Mucosa of gallbladder (tissue), 1 donor: ENCODE measurements at regions not wholly inside any gene's neighbourhood (a gene's known extent, or its start where the extent isn't known, plus 50 kb on each side); places are given as distances from the start of the nearest gene placed in this dataset.
"Not testable (repeated sequence)": the region's sequence is repeated elsewhere in the genome, so short reads cannot be mapped to it uniquely, and the experiment has no call there.

Experiments
- DNase-seq: peaks from one replicate; pipeline ENCODE4 v3.0.0-alpha.2; 2020; ENCODE audit warnings: low spot score
- donor health status: DM: no; HTN: no; CAD: no.

DNA sequence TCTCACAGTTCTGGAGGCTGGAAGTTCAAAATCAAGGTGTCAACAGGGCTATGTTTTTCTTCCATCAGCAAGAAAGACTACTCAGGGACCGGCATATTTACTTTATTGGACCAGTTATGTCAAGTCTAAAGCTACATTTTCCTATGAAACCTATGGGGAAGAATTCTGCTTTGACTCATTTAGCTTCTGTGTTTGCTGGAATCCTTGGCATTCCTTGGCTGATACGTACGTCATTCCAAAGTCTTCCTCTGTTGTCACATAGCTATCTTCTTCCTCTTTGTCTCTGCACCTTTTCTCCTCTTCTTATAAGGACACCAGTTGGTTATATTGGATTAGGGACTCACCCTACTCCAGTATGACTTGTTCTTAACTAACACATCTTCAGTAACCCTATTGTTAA, 137.4 kb upstream of the FBXO11 start:
- no peak for DNase-seq

DNA sequence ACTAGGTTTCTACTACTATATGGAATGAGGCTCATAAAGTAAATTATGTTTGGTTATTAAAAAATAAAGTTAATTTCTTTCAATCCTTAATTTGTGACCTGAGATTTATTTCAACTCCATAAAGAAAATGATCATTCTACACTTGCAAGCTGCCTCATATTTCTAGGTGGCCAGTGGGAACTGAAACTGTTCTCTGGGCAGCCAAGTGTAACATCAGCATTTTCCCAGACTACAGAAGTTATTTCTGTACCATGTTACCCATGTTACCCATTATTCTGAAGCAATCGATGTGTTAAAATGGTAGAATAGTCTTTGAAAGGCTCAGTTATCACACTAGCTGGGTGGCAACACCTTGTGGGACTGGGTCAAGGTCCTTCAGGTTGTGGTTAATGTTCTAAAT, 139.3 kb upstream of the FBXO11 start:
- DNase-seq: no peak

DNA sequence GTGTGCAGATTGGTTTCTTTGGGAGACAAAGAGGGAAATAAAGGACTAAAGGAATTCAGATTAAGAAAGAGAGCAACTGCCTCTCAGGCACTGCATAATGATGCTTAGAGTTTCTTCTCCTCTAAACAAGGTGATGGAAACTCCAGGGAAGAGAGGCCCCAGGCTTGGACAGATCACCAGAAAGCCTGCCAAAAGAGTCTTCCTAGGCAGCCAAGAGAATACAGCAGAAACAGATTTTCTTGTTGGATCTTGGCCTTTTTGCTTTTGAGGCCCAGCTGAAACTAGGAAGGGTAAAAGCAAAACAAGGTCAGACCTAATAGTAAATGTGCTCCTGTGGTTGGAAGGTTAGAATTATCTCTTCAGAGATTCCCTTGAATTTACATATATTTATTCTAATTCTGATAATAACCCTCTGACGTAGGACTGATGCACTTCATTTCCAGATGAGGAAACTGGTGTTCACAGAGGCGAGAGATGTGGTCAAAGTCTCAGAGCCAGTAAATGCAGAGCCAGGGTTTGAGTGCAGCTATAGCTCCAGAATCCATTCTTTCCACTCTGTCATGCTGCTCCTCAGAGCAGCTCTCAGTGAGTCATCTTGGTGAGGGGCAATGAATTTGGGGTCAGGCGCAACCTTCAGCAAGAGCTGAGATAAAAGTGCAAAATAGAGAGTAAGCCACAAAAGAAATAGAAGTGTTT, 142.3 kb upstream of the FBXO11 start:
- DNase-seq: no peak

DNA sequence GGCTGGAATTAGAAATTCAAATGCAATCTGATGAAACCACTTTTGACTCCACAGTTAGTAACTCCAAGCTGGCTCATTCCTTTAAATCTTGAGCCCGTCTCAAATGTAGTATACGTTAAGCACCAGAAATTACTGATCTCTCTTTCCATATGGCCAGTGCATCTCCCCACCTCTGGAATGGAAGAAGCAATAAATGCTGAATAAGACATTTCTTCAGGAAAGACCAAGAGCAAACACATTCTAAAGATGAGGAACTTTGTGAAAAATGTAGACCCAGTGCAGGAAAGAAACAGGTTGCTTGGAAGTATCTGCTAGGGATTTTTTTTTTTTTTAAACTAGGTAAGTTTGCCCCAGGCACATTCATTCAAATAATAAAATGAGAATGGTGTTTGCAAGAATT, 143.1 kb upstream of the FBXO11 start:
- DNase-seq: no peak

DNA sequence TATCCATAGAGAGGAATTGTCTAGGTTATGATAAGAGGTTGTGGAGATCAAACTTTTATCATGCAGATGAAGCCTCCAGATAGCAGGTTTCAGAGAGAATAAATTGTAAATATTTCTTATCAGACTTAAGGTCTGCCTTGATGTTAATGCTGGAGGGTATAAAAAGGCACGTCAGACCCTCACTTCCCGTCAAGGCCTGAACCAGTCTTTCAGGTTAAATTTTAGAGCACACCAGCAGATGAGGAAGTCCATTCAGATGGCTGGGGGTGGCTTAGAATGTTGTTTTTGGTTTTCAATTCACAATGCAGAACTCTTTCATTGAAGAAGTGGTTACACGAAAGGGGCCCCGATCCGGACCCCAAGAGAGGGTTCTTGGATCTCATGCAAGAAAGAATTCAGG, 144.4 kb upstream of the FBXO11 start:
- no peak for DNase-seq

DNA sequence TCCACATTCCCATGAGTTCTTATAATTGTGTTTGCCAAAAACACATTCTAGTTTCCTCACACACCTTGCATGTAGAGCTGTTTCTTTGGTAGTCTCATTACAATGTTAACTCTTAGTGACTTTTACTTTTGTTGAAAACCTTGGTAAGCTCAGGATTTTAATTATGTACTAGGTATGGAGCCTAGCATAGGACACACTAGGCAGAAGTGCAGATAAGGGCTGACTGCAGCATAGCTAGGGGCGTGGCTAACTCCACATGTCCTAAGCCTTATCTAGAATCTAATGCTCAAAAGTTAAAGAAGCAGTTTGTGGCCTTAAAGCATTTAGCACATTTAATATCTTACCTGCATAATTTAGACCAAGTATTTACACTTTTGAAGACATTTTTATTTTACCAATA, 153.7 kb upstream of the FBXO11 start:
- DNase-seq: no peak

DNA sequence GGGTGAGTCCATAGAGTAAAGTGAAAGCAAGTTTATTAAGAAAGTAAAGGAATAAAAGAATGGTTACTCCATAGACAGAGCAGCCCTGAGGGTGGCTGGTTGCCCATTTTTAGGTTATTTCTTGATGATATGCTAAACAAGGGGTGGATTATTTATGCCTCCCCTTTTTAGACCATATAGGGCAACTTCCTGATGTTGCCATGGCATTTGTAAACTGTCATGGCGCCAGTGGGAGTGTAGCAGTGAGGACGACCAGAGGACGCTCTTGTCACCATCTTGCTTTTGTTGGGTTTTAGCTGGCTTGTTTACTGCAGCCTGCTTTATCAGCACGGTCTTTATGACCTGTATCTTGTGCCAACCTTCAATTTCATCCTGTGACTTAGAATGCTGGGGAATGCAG, 155.4 kb upstream of the FBXO11 start:
- not testable (repeated sequence) for DNase-seq

DNA sequence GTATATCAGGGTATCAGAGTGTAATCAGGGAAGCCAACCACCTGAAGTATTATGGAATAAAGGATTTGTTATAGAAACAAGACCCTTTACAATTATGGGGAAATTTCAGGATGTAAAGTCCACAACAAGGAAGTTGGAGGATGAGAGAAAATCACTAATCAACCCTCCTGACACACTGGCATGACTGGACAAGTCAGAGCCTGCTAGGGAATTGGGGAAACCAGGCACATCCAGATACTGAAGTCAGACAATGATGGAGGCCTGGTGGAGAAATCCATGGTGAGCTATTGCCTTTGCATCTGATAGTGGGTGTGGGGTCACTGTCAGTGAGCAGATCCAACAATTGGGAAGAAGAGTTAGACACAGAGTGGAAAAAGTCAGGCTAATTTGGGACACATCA, 158.8 kb upstream of the FBXO11 start:
- DNase-seq: no peak

DNA sequence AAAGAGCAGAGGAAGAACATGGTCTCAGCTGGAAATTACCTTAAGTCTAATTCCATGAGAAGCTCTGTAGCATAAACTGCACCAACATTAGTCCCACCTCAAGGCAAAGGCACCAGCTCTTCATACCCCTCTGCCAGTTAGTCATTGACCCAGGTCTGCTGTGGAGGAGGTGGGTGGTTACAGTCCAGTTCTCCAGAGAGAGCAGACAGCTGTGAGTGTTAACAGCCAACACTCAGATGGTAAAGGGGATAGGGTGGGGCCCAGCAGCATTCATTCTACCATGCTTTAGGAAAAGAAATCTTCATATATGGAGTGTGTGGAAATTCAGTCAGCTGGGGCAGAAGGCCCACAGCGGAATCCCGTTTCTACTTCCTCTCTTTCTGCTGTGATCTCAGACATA, 159.7 kb upstream of the FBXO11 start:
- no peak for DNase-seq

DNA sequence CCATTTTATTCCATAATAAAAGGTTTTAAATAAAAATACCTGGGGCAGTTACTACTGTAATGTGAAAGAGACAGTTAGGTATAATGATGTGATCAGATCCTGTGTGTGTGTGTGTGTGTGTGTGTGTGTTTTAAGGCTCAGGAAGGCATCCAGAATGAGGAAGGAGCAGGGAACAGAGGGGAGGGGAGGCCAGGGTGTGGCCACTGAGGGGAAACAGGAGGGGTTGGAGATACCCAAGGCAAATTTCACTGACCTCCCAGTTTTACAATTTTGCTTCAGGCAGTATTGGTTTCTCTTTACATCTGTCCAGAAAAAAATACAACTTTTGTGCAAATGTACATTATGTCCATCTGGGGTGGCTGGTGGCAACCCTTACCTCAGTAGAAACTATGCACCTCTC, 163.5 kb upstream of the FBXO11 start:
- DNase-seq: no peak

DNA sequence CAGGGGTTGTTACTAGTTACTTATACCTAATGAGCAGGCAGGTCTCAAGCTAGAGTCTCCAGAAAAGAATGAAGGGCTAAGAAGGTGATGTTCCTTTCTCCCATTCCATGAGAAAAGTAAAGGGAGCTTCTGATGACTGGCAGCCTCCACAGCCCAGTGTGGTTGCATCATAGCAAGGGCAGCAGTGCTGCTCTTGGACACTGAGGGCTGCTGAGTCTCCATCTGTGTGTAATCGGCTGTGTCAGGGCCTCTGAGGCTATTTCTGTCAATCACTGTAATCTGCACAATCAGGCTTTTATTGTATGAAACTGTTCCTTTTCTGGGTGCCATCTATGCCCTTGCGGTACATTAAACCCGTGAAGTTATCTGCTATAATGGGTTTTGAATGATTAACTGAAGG, 164.1 kb upstream of the FBXO11 start:
- DNase-seq: no peak

DNA sequence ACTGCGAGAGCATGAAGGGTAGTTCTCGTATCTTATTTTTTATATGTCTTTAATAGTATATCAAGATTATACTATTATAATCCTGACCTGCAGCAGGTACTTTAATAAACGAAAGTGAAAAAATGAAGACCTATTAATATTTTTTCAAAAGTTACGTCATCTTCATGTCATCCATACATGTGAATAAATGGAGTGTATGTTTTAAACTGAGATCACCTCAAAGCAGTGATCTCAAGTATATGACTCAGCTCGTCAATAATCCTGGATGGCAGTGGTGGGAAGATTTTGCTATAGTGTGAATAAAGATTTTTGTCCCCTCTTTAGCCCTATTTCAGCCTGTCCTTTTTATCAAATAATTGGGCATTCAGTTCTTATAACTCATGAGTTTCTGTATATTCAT, 166.3 kb upstream of the FBXO11 start:
- DNase-seq: no peak

DNA sequence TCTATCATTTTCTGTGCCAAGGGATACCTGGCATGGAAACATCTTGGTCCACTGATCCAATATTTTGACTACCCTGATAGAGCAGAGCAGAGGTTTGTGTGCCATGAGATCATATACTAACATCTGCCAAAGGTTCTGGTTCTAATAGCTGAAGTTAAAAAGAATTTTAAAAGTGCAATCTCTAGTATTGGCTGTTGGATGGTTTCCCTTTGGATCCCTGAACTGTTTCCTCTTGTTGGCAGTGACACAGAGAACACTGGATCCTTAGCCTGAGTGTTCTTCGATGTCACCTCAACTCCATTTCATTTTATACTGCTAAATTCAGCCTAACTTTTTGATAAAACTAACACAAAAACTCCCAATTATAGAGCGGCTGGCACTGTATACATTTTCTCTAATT, 169.3 kb upstream of the FBXO11 start:
- DNase-seq: no peak

DNA sequence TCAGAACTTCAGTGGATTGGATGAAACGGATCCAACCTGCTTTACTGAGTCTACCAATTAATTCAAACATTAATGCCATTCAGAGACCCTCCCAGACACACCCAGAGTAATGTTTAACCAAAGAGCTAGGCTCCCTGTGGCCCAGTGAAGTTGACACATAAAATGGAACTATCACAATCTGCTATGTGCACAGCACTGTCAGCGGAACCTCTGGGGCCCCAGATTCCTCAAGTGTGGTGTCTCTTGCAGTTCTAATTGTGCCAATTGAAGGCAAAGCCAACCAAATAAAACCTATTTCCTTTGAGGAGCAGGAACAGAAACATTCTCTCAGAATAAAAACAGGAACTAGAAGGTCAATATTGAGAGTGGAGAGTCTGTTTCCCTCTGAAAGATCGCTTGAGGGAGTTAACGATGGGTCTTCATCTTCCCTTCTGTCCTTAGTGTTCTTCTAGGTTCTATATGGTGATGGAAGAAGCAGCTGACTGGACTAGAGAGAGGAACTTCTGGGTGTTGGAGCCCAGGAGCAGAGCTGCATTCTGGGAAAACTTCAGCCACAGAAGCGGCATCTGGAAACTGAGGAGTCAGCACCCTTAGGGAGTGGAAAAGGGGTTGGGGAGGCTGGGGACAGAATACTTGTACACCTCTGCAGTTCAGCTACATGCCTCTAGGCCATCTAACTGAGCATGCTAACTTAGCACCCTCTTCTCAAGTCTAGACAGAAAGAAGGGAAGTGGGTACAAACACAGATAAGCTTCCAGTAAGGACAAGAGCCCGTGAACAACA, 174.4 kb upstream of the FBXO11 start:
- DNase-seq: no peak

DNA sequence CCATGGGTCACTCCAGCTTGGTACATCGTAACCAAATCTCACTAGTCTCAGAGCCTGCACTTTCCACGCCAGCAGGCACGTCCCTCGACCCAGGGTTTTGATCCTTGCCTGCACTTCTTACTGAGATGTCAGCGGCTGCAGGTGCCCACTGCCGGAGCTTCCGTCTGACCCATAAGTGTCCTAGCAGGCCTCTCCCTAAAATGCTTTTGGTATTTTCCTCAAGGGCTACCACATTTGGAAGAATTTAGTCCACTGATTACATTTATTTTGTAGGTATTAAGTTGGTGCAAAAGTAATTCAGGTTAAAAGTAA, 175.0 kb upstream of the FBXO11 start:
- no peak for DNase-seq

DNA sequence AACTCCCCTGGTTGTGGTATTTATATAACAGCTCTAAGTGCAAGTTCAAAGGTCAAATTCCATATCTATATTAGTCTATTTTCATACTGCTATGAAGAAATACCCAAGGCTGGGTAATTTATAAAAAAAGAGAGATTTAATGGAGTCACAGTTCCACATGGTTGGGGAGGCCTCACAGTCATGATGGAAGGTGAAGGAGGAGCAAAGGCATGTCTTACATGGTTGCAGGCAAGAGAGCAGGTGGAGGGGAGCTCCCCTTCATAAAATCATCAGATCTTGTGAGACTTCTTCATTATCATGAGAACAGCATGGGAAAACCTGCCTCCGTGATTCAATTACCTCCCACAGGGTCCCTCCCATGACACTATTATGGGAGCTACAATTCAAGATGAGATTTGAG, 179.6 kb upstream of the FBXO11 start:
- DNase-seq: no peak

DNA sequence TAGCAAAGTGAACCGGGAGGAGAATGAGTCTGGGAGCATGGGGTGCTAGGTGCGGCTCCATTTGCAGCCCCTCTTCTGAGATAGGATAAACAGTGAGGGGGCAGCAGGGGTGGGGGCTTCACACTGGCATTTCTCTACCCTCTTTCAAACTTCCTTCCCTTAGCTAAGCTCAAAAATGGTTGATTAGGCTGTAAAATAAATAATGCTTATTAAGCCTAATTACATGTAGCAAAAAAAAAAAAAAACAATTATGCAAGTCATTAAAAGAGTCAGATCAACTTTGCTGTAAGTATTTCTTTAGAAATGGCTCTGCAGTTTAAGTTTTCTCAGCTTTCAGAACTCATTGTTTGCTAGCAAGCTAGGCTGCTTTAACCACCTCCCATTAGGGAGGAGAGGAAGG, 182.7 kb upstream of the FBXO11 start:
- no peak for DNase-seq

DNA sequence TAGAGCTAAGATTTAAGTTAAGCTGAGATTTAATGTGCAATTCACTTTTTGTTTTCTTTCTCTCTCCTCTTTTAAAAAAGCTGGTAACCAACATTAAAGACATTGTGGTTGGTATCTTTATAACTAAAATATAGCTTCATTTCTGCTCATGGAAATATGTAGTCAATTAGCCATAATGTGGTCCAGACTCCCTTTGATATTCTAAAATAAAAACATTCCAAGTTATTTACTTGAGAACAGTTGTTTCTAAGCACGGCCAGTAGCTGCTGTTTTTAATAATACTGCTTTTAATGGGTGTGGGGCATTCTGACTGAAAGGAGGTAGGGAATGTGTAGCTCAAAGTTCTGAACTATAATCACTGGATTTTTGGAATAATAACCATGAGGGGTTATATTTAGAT, 183.3 kb upstream of the FBXO11 start:
- no peak for DNase-seq

DNA sequence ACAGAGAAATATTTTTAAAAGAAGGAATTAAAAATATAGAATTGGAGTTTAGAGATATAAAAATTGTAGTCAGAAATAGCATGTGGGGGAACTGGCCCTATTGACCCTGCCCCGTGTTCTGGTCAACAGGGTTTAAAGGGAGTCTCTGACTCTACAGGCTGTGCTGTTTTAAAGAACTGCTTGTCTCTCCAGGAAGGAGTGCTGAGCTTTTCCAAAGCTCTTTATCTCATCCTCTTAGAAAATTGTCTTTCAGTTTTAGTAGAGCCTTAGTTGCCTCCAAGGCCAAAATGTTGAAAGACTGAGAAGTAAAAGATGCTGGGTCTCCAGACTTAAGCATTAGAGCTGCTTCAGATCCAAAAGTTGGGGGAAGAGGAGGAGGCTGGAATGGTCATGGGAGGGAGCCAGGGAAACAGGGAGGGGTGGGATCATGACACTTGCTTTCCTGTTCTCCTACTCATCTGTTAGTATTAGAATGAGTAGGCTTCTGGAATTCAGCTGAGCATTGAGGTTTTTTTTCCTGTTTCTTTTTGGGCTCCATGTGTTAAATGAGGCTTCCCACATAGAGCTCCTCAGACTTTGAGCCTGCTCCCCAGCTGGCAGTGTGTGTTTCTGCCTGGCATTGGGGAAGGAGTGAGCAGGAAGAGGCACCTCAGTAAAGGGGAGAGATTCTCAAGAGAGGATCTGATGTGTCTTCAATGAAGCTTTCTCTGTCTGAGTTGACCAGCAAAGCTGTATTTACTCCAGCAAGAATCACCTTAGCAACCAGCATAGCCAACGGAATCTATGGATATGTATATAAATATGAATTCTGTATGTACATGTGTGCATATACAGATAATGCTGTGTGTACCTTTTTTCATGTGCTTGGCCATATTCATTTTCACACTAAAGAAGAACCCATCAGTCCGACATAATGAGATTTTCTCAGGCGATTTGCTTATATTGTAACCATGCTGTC, 186.8 kb upstream of the FBXO11 start:
- no peak for DNase-seq

DNA sequence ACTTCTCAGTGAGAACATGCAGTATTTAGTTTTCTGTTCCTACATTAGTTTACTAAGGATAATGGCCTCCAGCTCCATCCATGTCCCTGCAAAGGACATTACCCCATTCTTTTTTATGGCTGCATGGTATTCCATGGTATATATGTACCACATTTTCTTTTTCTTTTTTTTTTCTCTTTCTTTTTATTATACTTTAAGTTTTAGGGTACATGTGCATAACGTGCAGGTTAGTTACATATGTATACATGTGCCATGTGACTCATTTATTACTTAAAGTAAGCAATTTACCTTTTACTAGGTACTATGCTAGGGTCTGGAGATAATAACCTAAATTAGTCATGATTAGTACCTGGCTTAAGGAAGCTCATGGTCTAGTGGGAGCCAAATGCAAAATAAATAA, 190.5 kb upstream of the FBXO11 start:
- not testable (repeated sequence) for DNase-seq

DNA sequence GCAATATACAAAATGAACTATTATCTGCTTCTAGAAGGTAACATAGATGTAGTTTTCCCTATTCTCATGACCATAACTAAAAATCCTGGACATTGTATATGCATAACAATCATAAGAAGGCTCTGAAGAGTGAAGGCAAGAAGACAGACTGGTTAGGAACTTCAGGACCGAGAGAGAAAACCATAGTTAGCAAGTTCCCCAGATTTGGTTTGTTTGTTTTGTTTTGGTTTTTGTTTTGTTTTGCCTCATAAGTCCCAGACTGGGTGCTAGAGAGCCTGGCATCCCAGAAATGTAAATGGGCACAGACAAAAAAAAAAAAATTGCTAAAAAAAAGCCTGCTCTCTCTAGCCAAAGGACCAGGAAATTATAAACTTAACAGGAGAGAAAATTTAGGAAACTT, 192.2 kb upstream of the FBXO11 start:
- no peak for DNase-seq

DNA sequence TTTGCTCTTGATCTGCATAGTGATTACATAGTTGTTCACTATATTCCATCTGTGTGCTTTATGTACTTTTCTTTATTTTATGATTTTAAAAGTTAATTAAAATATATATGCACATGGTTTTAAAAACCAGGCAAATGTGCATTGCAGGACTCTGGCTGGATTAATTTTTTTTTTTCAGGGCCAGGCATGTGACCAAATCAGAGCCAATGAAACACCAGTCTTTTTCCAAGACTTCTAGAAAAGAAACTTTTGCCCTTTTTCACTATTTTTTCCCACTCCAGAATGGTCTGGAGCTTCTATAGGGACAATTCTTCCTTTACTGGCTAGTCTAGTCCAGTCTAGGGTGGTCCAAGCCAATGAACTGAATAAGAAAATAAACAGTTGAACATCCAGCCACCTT, 198.1 kb upstream of the FBXO11 start:
- DNase-seq: no peak

DNA sequence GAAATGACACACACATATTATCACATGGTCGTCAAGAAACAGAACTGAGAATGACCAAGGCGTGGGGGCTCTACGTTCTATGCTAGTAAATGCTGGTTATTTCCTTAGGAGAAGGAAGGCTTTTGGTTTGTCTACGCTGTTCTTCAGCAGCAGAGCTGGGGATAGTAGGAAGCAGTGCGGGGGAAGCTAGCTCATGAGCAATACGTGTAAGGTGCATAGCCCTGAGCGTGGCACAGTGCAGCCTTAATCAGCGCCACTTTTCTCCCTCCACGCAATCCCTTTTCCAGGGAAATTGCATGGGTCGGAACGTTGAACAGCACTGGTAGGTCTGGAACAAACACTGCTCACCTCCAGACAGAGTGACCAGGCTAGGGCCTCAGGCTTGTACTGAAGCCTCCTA, 199.6 kb upstream of the FBXO11 start:
- DNase-seq: no peak
